ENCODE measurements at regions not wholly inside any gene's neighbourhood (a gene's known extent, or its start where the extent isn't known, plus 50 kb on each side); places are given as distances from the start of the nearest gene placed in this dataset.

GRCh38 chr17:69947027-69947759 lies 127.8 kb upstream of the KCNJ16 start:
- TF ChIP-seq CTCF (IDR thresholded peaks at IDR 0.05) (no peak), POLR2A (IDR thresholded peaks at IDR 0.05) (no peak)

All from adrenal gland (tissue), 5 donors.